OCI-LY7 (cell line): ENCODE measurements at regions not wholly inside any gene's neighbourhood (a gene's known extent, or its start where the extent isn't known, plus 50 kb on each side); places are given as distances from the start of the nearest gene placed in this dataset.

Experiments used
- BruUV-seq: library from RNA; stranded (reverse); fragments of 400-500 nt; replicated peaks from 2 replicates; lab custom pipeline; 2021; lab: Mats Ljungman, UMichigan
- CTCF ChIA-PET: fragments of 300-600 bp; sonication (Branson Sonifier 250); formaldehyde crosslinking; loops from one replicate; lab custom pipeline; 2022; ENCODE audit warnings: antibody characterized with exemption; ENCODE audit not compliant: unreplicated experiment; lab: Charles Lee
- POLR2A ChIA-PET: fragments of 300-600 bp; sonication (Branson Sonifier 250); formaldehyde crosslinking; loops from one replicate; lab custom pipeline; 2022; ENCODE audit warnings: antibody characterized with exemption; lab: Charles Lee
- DNase-seq: peaks from one replicate; pipeline ENCODE4 v3.0.0-alpha.2; 2015; ENCODE audit warnings: low spot score
- H2AFZ ChIP-seq: fragments of 200-600 bp; sonication (generic), shearing (Covaris generic); 2 replicates; pipeline ENCODE4 v1.6.1; 2014; ENCODE audit warnings: mild to moderate bottlenecking, antibody characterized with exemption, low read length, moderate library complexity
- H3K27ac ChIP-seq: fragments of 200-600 bp; sonication (generic); 2 replicates; pipeline ENCODE4 v1.5.1; 2014; ENCODE audit warnings: mixed run types, low read depth, mild to moderate bottlenecking, moderate library complexity, low read length, inconsistent platforms; ENCODE audit not compliant: poor library complexity, severe bottlenecking
- H3K36me3 ChIP-seq: fragments of 200-600 bp; sonication (generic); 2 replicates; pipeline ENCODE4 v1.6.1; 2014; ENCODE audit warnings: mild to moderate bottlenecking, antibody characterized with exemption, low read length, moderate library complexity, mixed read lengths; ENCODE audit not compliant: insufficient read depth
- H3K4me1 ChIP-seq: fragments of 200-600 bp; sonication (generic); 2 replicates; pipeline ENCODE4 v1.5.1; 2014; ENCODE audit warnings: mild to moderate bottlenecking, low read length; ENCODE audit not compliant: insufficient read depth, poor library complexity, severe bottlenecking
- H3K4me2 ChIP-seq: fragments of 200-600 bp; sonication (generic); 2 replicates; pipeline ENCODE4 v1.6.1; 2014; ENCODE audit warnings: mild to moderate bottlenecking, low read length
- H3K4me3 ChIP-seq: fragments of 200-600 bp; sonication (generic); 2 replicates; pipeline ENCODE4 v1.5.1; 2014; ENCODE audit warnings: mild to moderate bottlenecking, low read depth, low read length; ENCODE audit not compliant: poor library complexity, severe bottlenecking
- H3K79me2 ChIP-seq: fragments of 200-600 bp; sonication (generic); 2 replicates; pipeline ENCODE4 v1.6.1; 2016; ENCODE audit warnings: low read depth, mild to moderate bottlenecking, low read length, moderate library complexity, mixed read lengths; ENCODE audit not compliant: insufficient read depth
- H3K9me2 ChIP-seq: fragments of 200-600 bp; sonication (generic); 2 replicates; pipeline ENCODE4 v1.6.1; 2016; ENCODE audit warnings: mild to moderate bottlenecking, low read length, mixed read lengths; ENCODE audit not compliant: insufficient read depth
- H3K9me3 ChIP-seq: fragments of 200-600 bp; sonication (generic); 2 replicates; pipeline ENCODE4 v1.6.1; 2014; ENCODE audit warnings: mild to moderate bottlenecking, mixed run types, low read length, mixed read lengths
- H4K20me1 ChIP-seq: fragments of 200-600 bp; sonication (generic); 2 replicates; pipeline ENCODE4 v1.6.1; 2014; ENCODE audit warnings: mild to moderate bottlenecking, antibody characterized with exemption, low read length, moderate library complexity, mixed read lengths; ENCODE audit not compliant: insufficient read depth
- CTCF ChIP-seq: fragments of 200-600 bp; sonication (generic); conservative IDR thresholded peaks from 2 replicates; pipeline ENCODE4 v1.5.1; 2014; ENCODE audit warnings: mild to moderate bottlenecking, antibody characterized with exemption, low read length, moderate library complexity, mixed read lengths
- EZH2phosphoT487 ChIP-seq: fragments of 200-600 bp; sonication (generic); IDR thresholded peaks from 2 replicates; pipeline ENCODE4 v1.6.1; 2018; ENCODE audit warnings: low read depth, borderline replicate concordance, mild to moderate bottlenecking, mixed run types, antibody characterized with exemption, low read length, moderate library complexity, mixed read lengths
- intact Hi-C: fragments of 100-400 bp; cut with micrococcal nuclease; formaldehyde crosslinking; loops from one replicate; pipeline ENCODE4 v1.10.0; 2022; ENCODE audit not compliant: unreplicated experiment

- Histone ChIP-seq H3K27ac (no peak overlapping the region), H3K79me2 (no peaks in the 10 kb centered on the region), H3K4me1 (no peaks in the 10 kb centered on the region), H3K9me3 (no peaks in the 10 kb centered on the region), H2AFZ (no peak overlapping the region), H3K4me3 (no peak overlapping the region), H4K20me1 (no peaks in the 10 kb centered on the region), H3K4me2 (no peak overlapping the region), H3K36me3 (no peaks in the 10 kb centered on the region), H3K9me2 (no peaks in the 10 kb centered on the region)
- POLR2A ChIA-PET = interaction anchor here (0.5 to 1.3 kb wide), 2 partner anchors 13 to 815 kb away, joined by 3 to 8 read pairs; no protein-coding TSS in a partner anchor
- no peak for DNase-seq
- BruUV-seq = no TSS peak
- TF ChIP-seq CTCF = no peak
- TF ChIP-seq EZH2phosphoT487 = no peak
- CTCF ChIA-PET = no interaction called here
- intact Hi-C loops = no loop called here
Measured at GRCh38 chr17:68719431-68719830, 118.3 kb upstream of the FAM20A start.

- H3K79me2 ChIP-seq = no peaks in the 10 kb centered on the region
- no peaks in the 10 kb centered on the region for H3K4me1 ChIP-seq
- H2AFZ ChIP-seq = no peak overlapping the region
- no TSS peak for BruUV-seq
- H3K36me3 ChIP-seq = no peaks in the 10 kb centered on the region
- no peak overlapping the region for H3K4me3 ChIP-seq
- ChIA-PET CTCF (no interaction called here), POLR2A (interaction anchor here (0.5 to 1.3 kb wide), 4 partner anchors 10 to 815 kb away, joined by 3 to 8 read pairs (median 4); no protein-coding TSS in a partner anchor)
- no peaks in the 10 kb centered on the region for H3K9me3 ChIP-seq
- no peak for TF ChIP-seq CTCF
- no peak for TF ChIP-seq EZH2phosphoT487
- no peak for DNase-seq
- H3K27ac ChIP-seq = no peak overlapping the region
- no peaks in the 10 kb centered on the region for H3K9me2 ChIP-seq
- H4K20me1 ChIP-seq = no peaks in the 10 kb centered on the region
- intact Hi-C loops = no loop called here
- H3K4me2 ChIP-seq = no peak overlapping the region
Measured at GRCh38 chr17:68718926-68719325, 117.8 kb upstream of the FAM20A start.

DNA sequence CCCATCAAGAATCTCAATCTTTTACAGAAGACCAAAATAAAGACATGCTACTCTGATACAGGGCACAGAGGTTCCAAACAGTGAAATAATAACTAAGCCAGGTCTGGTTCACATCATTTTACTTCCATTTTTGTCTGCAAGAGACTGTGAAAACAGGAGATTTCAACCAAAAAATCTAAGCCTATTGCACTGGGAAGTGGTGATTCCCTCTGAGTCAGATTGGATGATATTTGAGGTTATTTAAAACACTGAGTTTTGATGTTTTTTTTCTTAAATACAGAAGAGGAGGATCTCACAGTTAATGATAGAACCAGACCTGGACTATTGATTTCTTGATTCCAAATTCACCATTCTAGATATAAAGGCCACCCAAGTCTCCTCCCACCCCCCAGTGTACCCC, 117.3 kb upstream of the FAM20A start:
- Histone ChIP-seq H3K27ac (no peak overlapping the region), H3K9me3 (no peaks in the 10 kb centered on the region), H3K9me2 (no peaks in the 10 kb centered on the region), H4K20me1 (no peaks in the 10 kb centered on the region), H3K4me1 (no peaks in the 10 kb centered on the region), H2AFZ (no peak overlapping the region), H3K79me2 (no peaks in the 10 kb centered on the region), H3K4me2 (no peak overlapping the region), H3K4me3 (no peak overlapping the region), H3K36me3 (no peaks in the 10 kb centered on the region)
- POLR2A ChIA-PET = interaction anchor here (0.5 to 0.6 kb wide), 3 partner anchors 9 to 137 kb away, joined by 3 to 7 read pairs (median 6); no protein-coding TSS in a partner anchor
- CTCF ChIA-PET = no interaction called here
- TF ChIP-seq EZH2phosphoT487 (no peak), CTCF (no peak)
- intact Hi-C loops = no loop called here
- DNase-seq = no peak
- BruUV-seq = no TSS peak
